H1 (cell line): ENCODE measurements at regions not wholly inside any gene's neighbourhood (a gene's known extent, or its start where the extent isn't known, plus 50 kb on each side); places are given as distances from the start of the nearest gene placed in this dataset.

Experiments
- CTCF ChIA-PET: fragments of 300-600 bp; sonication (Branson Sonifier 250); formaldehyde crosslinking; loops from one replicate; lab custom pipeline; 2021; ENCODE audit not compliant: partially characterized antibody; lab: Charles Lee
- POLR2A ChIA-PET: fragments of 300-600 bp; sonication (Branson Sonifier 250); formaldehyde crosslinking; loops from one replicate; lab custom pipeline; 2021; ENCODE audit warnings: inconsistent platforms; ENCODE audit not compliant: partially characterized antibody; lab: Charles Lee
- DNase-seq, 2 experiments: peaks; one replicate each; pipeline versions ENCODE4 v3.0.0 to v3.0.0-alpha.2; 2010 to 2022; ENCODE audit warnings: low spot score in 2 of 2, low read depth in 1 of 2, mixed read lengths in 1 of 2
- FAIRE-seq: peaks from 2 replicates; lab custom pipeline; 2011; peaks lifted over from hg19 to GRCh38; lab: Jason Lieb, UNC
- H2AFZ ChIP-seq: 2 replicates; pipeline ENCODE4 v1.8.1; 2012; ENCODE audit warnings: low read length, inconsistent platforms
- H2AK5ac ChIP-seq: 2 replicates; pipeline ENCODE4 v1.6.1; 2013; ENCODE audit warnings: low read depth, low read length
- H2BK120ac ChIP-seq: replicated peaks from 2 replicates; pipeline ENCODE3; 2013; ENCODE audit warnings: low read depth, low read length, inconsistent platforms
- H2BK12ac ChIP-seq: 2 replicates; pipeline ENCODE4 v1.6.1; 2013; ENCODE audit warnings: low read depth, low read length
- H2BK15ac ChIP-seq: 2 replicates; pipeline ENCODE4 v1.6.1; 2013; ENCODE audit warnings: low read length
- H2BK20ac ChIP-seq: 2 replicates; pipeline ENCODE4 v1.6.1; 2013; ENCODE audit warnings: low read length
- H2BK5ac ChIP-seq: 2 replicates; pipeline ENCODE4 v1.6.1; 2013; ENCODE audit warnings: low read depth, low read length
- H3K14ac ChIP-seq: 2 replicates; pipeline ENCODE4 v1.6.1; 2013; ENCODE audit warnings: inconsistent platforms; ENCODE audit not compliant: insufficient read length
- H3K18ac ChIP-seq: 2 replicates; pipeline ENCODE4 v1.6.1; 2013; ENCODE audit warnings: low read length; ENCODE audit errors: extremely low read depth
- H3K23ac ChIP-seq: 2 replicates; pipeline ENCODE4 v1.6.1; 2013; ENCODE audit warnings: inconsistent platforms; ENCODE audit not compliant: insufficient read length
- H3K23me2 ChIP-seq: 2 replicates; pipeline ENCODE4 v1.6.1; 2013; ENCODE audit warnings: low read depth, low read length
- H3K27ac ChIP-seq: 2 replicates; pipeline ENCODE4 v1.6.1; 2011; ENCODE audit warnings: low read depth, low read length, inconsistent platforms
- H3K27me3 ChIP-seq, 4 experiments: replicated peaks in 1 of 4; 1 replicate in 1 of 4; 2 replicates in 3 of 4; pipeline versions ENCODE4 v1.6.1 to v1.8.1; 2011 to 2013; ENCODE audit warnings: low read length in 3 of 4, mild to moderate bottlenecking in 3 of 4, inconsistent platforms in 2 of 4, mixed read lengths in 2 of 4, moderate library complexity in 1 of 4; ENCODE audit not compliant: control insufficient read depth in 3 of 4, insufficient read depth in 3 of 4; ENCODE audit errors: extremely low read depth in 1 of 4
- H3K36me3 ChIP-seq, 4 experiments: 2 replicates each; pipeline versions ENCODE4 v1.6.1 to v1.8.1; 2011 to 2013; ENCODE audit warnings: mild to moderate bottlenecking in 4 of 4, low read length in 3 of 4, moderate library complexity in 2 of 4, control low read depth in 1 of 4, inconsistent platforms in 1 of 4; ENCODE audit not compliant: insufficient read depth in 4 of 4, control insufficient read depth in 2 of 4
- H3K4ac ChIP-seq: replicated peaks from 2 replicates; pipeline ENCODE3; 2013; ENCODE audit warnings: low read length, low read depth, mixed read lengths, inconsistent platforms; ENCODE audit not compliant: insufficient read length
- H3K4me1 ChIP-seq, 4 experiments: replicated peaks in 1 of 4; 1 replicate in 1 of 4; 2 replicates in 3 of 4; pipeline versions ENCODE4 v1.6.1 to v1.8.1; 2011 to 2013; ENCODE audit warnings: low read length in 3 of 4, inconsistent platforms in 2 of 4, mixed read lengths in 1 of 4; ENCODE audit not compliant: insufficient read depth in 4 of 4, control insufficient read depth in 3 of 4
- H3K4me2 ChIP-seq, 2 experiments: 2 replicates each; pipeline versions ENCODE4 v1.6.1 to v1.8.1; 2011 to 2013; ENCODE audit warnings: low read depth in 2 of 2, low read length in 2 of 2, control low read depth in 1 of 2, inconsistent platforms in 1 of 2, mild to moderate bottlenecking in 1 of 2; ENCODE audit not compliant: insufficient read depth in 1 of 2
- H3K4me3 ChIP-seq, 4 experiments: fragments of 200-600, 300-600 bp in 1 of 4; sonication (generic), shearing (Covaris generic), sonication (Bioruptor Twin) in 1 of 4; 2 replicates each; pipeline versions ENCODE4 v1.5.1 to v1.8.1; 2011 to 2016; ENCODE audit warnings: low read length in 4 of 4, low read depth in 3 of 4, control low read depth in 2 of 4, inconsistent platforms in 2 of 4, mild to moderate bottlenecking in 2 of 4, mixed read lengths in 1 of 4, moderate library complexity in 1 of 4; ENCODE audit not compliant: insufficient read depth in 2 of 4; ENCODE audit errors: extremely low read depth in 1 of 4
- H3K56ac ChIP-seq: replicated peaks from 2 replicates; pipeline ENCODE3; 2013; ENCODE audit warnings: low read depth, mild to moderate bottlenecking, mixed read lengths, low read length, inconsistent platforms; ENCODE audit not compliant: insufficient read length
- H3K79me1 ChIP-seq: 2 replicates; pipeline ENCODE4 v1.6.1; 2013; ENCODE audit warnings: low read depth, low read length, control low read depth
- H3K79me2 ChIP-seq, 2 experiments: 2 replicates each; pipeline versions ENCODE4 v1.6.1 to v1.8.1; 2012 to 2013; ENCODE audit warnings: low read length in 2 of 2, mild to moderate bottlenecking in 2 of 2, inconsistent platforms in 1 of 2; ENCODE audit not compliant: insufficient read depth in 2 of 2, control insufficient read depth in 1 of 2
- H3K9ac ChIP-seq, 4 experiments: replicated peaks in 1 of 4; 1 replicate in 1 of 4; 2 replicates in 3 of 4; pipeline versions ENCODE4 v1.6.1 to v1.8.1; 2011 to 2013; ENCODE audit warnings: low read depth in 3 of 4, low read length in 3 of 4, control low read depth in 2 of 4, mild to moderate bottlenecking in 2 of 4, moderate library complexity in 2 of 4, inconsistent platforms in 1 of 4; ENCODE audit errors: extremely low read depth in 1 of 4
- H3K9me3 ChIP-seq, 2 experiments: 2 replicates each; pipeline versions ENCODE4 v1.6.1 to v1.8.1; 2012 to 2013; ENCODE audit warnings: mild to moderate bottlenecking in 2 of 2, moderate library complexity in 2 of 2, control low read depth in 1 of 2, inconsistent platforms in 1 of 2, low read depth in 1 of 2, low read length in 1 of 2, mixed read lengths in 1 of 2; ENCODE audit not compliant: insufficient read depth in 2 of 2
- H4K20me1 ChIP-seq, 2 experiments: replicated peaks in 1 of 2; 2 replicates each; pipeline versions ENCODE3 to v1.8.1; 2011 to 2013; ENCODE audit warnings: inconsistent platforms in 2 of 2, low read length in 2 of 2, mild to moderate bottlenecking in 1 of 2; ENCODE audit not compliant: insufficient read depth in 2 of 2, control insufficient read depth in 1 of 2
- H4K5ac ChIP-seq: 2 replicates; pipeline ENCODE4 v1.6.1; 2013; ENCODE audit warnings: low read length, low read depth, mixed read lengths, inconsistent platforms; ENCODE audit not compliant: insufficient read length
- H4K8ac ChIP-seq: 2 replicates; pipeline ENCODE4 v1.8.0; 2013; ENCODE audit warnings: mild to moderate bottlenecking, moderate library complexity, low read length, inconsistent platforms; ENCODE audit not compliant: insufficient read depth; ENCODE audit errors: extremely low read depth
- H4K91ac ChIP-seq: replicated peaks from 2 replicates; pipeline ENCODE3; 2013; ENCODE audit warnings: low read length, mixed read lengths, inconsistent platforms; ENCODE audit not compliant: insufficient read length
- CTBP2 ChIP-seq: IDR thresholded peaks from 2 replicates; pipeline ENCODE4 v1.7.0; 2011; ENCODE audit warnings: borderline replicate concordance, mild to moderate bottlenecking, moderate library complexity, mixed read lengths, low read length; ENCODE audit not compliant: insufficient read depth, insufficient read length
- TCF12 ChIP-seq: IDR thresholded peaks from 2 replicates; pipeline ENCODE4 v1.6.1; 2011; ENCODE audit warnings: low read depth, mild to moderate bottlenecking, low read length
- WGBS, 2 experiments: shearing (Covaris generic) in 1 of 2; methylation state at CpG; one replicate each; pipeline versions ENCODE4 v1.1.6 to v1.1.7; 2013 to 2015; ENCODE audit warnings: low lambda C conversion rate in 2 of 2, mixed read lengths in 2 of 2, inconsistent platforms in 1 of 2, low coverage in 1 of 2, missing lambda C conversion rate in 1 of 2; ENCODE audit not compliant: insufficient replicate concordance in 2 of 2, insufficient coverage in 1 of 2, insufficient read length in 1 of 2; ENCODE audit errors: extremely low coverage in 1 of 2, missing lambda C conversion rate in 1 of 2; 5-methylcytosine and 5-hydroxymethylcytosine counted together

DNA sequence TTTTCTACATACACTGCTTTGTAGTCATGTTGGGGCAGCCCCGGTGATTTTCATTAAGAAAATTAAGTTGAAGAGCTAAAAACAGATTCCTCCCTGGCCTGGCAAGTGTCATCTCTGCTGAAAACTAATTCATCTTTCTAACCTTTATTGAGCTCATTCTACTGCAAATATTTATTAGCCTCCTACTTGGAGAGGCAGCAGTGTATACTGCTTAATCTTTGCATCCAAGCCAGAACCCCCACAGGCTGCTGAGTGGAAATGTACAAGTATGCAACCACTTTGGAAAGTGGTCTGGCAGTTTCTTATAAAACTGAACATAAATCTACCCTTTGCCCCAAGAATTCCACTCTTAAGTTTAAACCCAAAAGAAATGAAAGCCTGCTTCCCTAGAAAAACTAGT lies 223.4 kb downstream of the DRD1 start:
- no peaks in the 10 kb centered on the region for H3K23me2 ChIP-seq
- no peak overlapping the region for H3K4ac ChIP-seq
- no peak overlapping the region for H3K56ac ChIP-seq
- H2BK5ac ChIP-seq = no peak overlapping the region
- DNase-seq (no peak), FAIRE-seq (no peak)
- ChIA-PET CTCF (interaction anchor here (0.6 kb wide), 1 partner anchor 73 kb away, joined by 3 read pairs; no protein-coding TSS in a partner anchor), POLR2A (no interaction called here)
- no peak overlapping the region for H2BK120ac ChIP-seq
- no peak overlapping the region for H4K91ac ChIP-seq
- no peak overlapping the region for H2BK12ac ChIP-seq
- WGBS, 2 experiments = 92% methylated on average over 1 of the region's 1 CpG; no CpG with 5 or more reads in 1 of the 2 experiments
- no peak overlapping the region for H3K27ac ChIP-seq
- H3K18ac ChIP-seq = no peak overlapping the region
- H4K8ac ChIP-seq = no peak overlapping the region
- no peaks in the 10 kb centered on the region for H3K9me3 ChIP-seq
- no peak overlapping the region for H4K5ac ChIP-seq
- no peak overlapping the region for H3K9ac ChIP-seq
- H2BK20ac ChIP-seq = no peak overlapping the region
- no peak overlapping the region for H3K14ac ChIP-seq
- H3K36me3 ChIP-seq = no peaks in the 10 kb centered on the region
- H3K79me1 ChIP-seq = no peaks in the 10 kb centered on the region
- H3K27me3 ChIP-seq = no peaks in the 10 kb centered on the region; a peak in 1 of 7 replicates
- TF ChIP-seq CTBP2 = no peak
- no peak for TF ChIP-seq TCF12
- no peak overlapping the region for H2AFZ ChIP-seq
- H2AK5ac ChIP-seq = no peak overlapping the region
- H3K79me2 ChIP-seq = no peaks in the 10 kb centered on the region
- peaks cover 0 to 5% (median 0%) of the 10 kb centered on the region in 4 experiments; a peak in 1 of 7 replicates for H3K4me1 ChIP-seq
- no peak overlapping the region for H3K4me2 ChIP-seq
- H4K20me1 ChIP-seq = no peaks in the 10 kb centered on the region
- H3K23ac ChIP-seq = no peak overlapping the region
- no peak overlapping the region for H3K4me3 ChIP-seq
- no peak overlapping the region for H2BK15ac ChIP-seq
